Cardiac muscle cell (in vitro differentiated cells and primary cell): ENCODE measurements at regions not wholly inside any gene's neighbourhood (a gene's known extent, or its start where the extent isn't known, plus 50 kb on each side); places are given as distances from the start of the nearest gene placed in this dataset.

Source experiments
- DNase-seq, 2 donors: peaks; one replicate each; pipeline versions ENCODE4 v3.0.0 to v3.0.0-alpha.2; 2010 to 2017; ENCODE audit warnings: low read depth in 1 of 2, low spot score in 1 of 2
- H3K27ac ChIP-seq: fragments of 200-600 bp; sonication (generic); 2 replicates; pipeline ENCODE4 v1.5.1; 2016
- H3K27me3 ChIP-seq: fragments of 200-600 bp; sonication (generic); 2 replicates; pipeline ENCODE4 v1.6.0; 2016; ENCODE audit warnings: control low read depth
- H3K36me3 ChIP-seq: fragments of 200-600 bp; sonication (generic); 2 replicates; pipeline ENCODE4 v1.5.1; 2016; ENCODE audit warnings: control low read depth
- H3K4me1 ChIP-seq: fragments of 200-600 bp; sonication (generic); 2 replicates; pipeline ENCODE4 v1.8.1; 2017; ENCODE audit warnings: low read depth, mild to moderate bottlenecking, mixed run types
- H3K4me3 ChIP-seq: fragments of 200-600 bp; sonication (generic); 2 replicates; pipeline ENCODE4 v1.5.1; 2016; ENCODE audit warnings: mild to moderate bottlenecking
- H3K9me3 ChIP-seq: fragments of 200-600 bp; sonication (generic); 2 replicates; pipeline ENCODE4 v1.5.1; 2017; ENCODE audit warnings: low read depth, mild to moderate bottlenecking, control low read depth
- TF ChIP-seq, protein P1 (sequence below): IDR thresholded peaks from 2 replicates; pipeline ENCODE4 v1.5.1; 2012; ENCODE audit warnings: low read depth, mild to moderate bottlenecking, low read length

DNA sequence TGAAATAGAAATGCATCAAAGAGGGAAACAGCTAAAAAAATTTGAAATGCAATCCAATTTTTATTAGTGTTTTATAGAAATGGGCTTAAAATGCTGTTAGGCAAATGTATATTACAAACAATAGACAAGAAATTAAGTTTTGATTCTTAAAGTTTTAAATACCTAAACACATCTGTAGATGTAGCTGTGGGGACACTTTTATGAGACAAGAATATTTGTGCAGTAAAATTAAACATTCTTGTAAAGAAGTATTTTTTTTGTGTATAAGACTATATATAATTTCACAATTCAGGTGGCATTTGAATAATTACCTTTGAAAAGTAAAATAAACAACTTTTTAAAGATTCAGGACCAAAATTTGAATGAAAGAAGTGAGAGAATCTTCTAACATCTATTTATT is 1015.9 kb downstream of the REEP3 start:
- Histone ChIP-seq H3K36me3 (no peaks in the 10 kb centered on the region), H3K4me1 (no peaks in the 10 kb centered on the region), H3K4me3 (no peak overlapping the region), H3K27ac (no peak overlapping the region), H3K9me3 (no peaks in the 10 kb centered on the region), H3K27me3 (no peaks in the 10 kb centered on the region)
- DNase-seq: no peak
- TF ChIP-seq, protein P1, sequence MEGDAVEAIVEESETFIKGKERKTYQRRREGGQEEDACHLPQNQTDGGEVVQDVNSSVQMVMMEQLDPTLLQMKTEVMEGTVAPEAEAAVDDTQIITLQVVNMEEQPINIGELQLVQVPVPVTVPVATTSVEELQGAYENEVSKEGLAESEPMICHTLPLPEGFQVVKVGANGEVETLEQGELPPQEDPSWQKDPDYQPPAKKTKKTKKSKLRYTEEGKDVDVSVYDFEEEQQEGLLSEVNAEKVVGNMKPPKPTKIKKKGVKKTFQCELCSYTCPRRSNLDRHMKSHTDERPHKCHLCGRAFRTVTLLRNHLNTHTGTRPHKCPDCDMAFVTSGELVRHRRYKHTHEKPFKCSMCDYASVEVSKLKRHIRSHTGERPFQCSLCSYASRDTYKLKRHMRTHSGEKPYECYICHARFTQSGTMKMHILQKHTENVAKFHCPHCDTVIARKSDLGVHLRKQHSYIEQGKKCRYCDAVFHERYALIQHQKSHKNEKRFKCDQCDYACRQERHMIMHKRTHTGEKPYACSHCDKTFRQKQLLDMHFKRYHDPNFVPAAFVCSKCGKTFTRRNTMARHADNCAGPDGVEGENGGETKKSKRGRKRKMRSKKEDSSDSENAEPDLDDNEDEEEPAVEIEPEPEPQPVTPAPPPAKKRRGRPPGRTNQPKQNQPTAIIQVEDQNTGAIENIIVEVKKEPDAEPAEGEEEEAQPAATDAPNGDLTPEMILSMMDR: no peak

DNA sequence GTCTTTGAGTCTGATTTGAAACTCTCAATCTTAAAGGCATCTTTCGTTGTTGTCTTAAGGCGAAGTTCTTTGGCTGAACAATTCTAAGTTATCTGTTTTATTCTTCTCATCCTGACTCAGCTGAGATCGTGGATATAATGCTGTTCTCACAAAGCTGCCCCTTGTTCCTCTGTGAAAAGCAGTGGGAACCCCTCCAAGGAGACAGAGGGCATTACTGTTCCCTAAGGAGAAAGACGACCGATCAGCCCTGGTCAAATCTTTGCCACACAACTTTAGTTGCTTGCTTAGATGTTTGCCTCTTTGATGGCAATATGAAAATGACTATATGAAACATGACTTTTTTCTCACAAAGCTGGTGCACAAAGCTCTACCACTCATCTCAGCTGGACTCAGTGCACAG is 1016.7 kb downstream of the REEP3 start:
- H3K36me3 ChIP-seq: no peaks in the 10 kb centered on the region
- H3K9me3 ChIP-seq: no peaks in the 10 kb centered on the region
- no peak overlapping the region for H3K4me3 ChIP-seq
- no peaks in the 10 kb centered on the region for H3K4me1 ChIP-seq
- no peaks in the 10 kb centered on the region for H3K27me3 ChIP-seq
- no peak overlapping the region for H3K27ac ChIP-seq
- TF ChIP-seq, protein P1: no peak
- DNase-seq: no peak

DNA sequence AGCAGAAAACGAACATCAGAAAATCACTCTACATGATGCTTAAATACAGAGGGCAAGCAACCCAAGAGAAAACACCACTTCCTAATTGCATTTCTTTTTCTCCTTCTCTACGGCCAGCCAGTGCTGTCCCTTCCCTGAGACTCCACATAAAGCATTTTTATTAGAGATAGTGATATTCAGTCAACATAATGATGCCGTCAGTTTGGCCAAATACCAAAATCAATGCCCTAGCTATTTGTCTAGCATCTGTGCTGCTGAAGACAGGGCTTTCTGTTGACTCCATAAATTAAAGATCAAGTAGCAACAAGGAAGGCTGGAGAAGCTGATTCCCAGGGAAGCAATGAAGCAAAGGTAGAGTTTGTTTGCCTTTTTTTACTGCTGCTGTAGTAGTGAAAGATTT is 1024.9 kb downstream of the REEP3 start:
- Histone ChIP-seq H3K27ac (no peak overlapping the region), H3K27me3 (no peaks in the 10 kb centered on the region), H3K4me3 (no peak overlapping the region), H3K36me3 (no peaks in the 10 kb centered on the region), H3K4me1 (no peaks in the 10 kb centered on the region), H3K9me3 (no peaks in the 10 kb centered on the region)
- TF ChIP-seq, protein P1: no peak
- no peak for DNase-seq

DNA sequence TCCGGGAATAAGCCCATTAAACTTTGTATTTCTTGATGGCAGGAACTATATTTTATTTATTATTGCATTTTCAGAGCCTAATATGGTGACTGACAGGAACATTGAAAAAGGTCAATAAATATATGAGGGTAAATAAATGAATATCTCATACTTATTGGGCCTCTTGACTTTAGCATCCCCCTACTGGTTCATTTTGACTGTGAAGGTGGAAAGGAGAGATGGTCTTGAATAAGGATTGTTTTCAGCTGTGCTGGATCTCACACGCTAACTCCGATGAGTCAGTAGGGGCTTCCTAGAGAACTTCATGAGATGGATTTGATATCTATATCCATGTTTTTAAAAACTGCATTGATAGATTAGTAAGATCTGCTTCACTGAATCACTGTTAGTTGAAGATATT is 1026.0 kb downstream of the REEP3 start:
- Histone ChIP-seq H3K27me3 (no peaks in the 10 kb centered on the region), H3K36me3 (no peaks in the 10 kb centered on the region), H3K4me1 (no peaks in the 10 kb centered on the region), H3K4me3 (no peak overlapping the region), H3K27ac (no peak overlapping the region), H3K9me3 (no peaks in the 10 kb centered on the region)
- TF ChIP-seq, protein P1: no peak
- no peak for DNase-seq

DNA sequence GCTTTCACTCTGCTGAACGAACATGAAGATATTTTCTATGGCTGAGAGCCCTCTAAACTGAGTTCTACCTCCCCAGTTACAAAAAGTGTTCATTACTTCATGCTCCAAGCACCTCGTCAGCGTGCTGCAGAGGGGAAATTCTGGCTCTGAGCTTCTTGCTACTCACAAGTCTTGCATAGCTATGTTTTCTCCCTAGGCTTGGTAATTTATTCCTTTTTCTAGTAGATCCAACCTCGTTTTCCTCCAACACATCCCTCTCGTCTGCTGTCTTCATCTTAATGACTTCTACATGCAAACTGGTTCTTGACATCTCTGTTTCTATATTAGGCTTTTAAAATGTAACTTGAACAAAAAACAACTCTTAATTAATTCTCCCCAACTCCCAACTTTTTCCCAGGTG is 1034.5 kb downstream of the REEP3 start:
- no peak overlapping the region for H3K27ac ChIP-seq
- H3K36me3 ChIP-seq: no peaks in the 10 kb centered on the region
- TF ChIP-seq, protein P1: no peak
- H3K27me3 ChIP-seq: no peaks in the 10 kb centered on the region
- H3K9me3 ChIP-seq: no peaks in the 10 kb centered on the region
- no peak for DNase-seq
- no peak overlapping the region for H3K4me3 ChIP-seq
- no peaks in the 10 kb centered on the region for H3K4me1 ChIP-seq
